ENCODE measurements at regions not wholly inside any gene's neighbourhood (a gene's known extent, or its start where the extent isn't known, plus 50 kb on each side); places are given as distances from the start of the nearest gene placed in this dataset.

- DNase-seq (ENCODE audit: low read depth), result no peak
- no peak overlapping the region for H3K4me3 ChIP-seq (ENCODE audit: low read length)
- no peak for TF ChIP-seq CTCF (conservative IDR thresholded peaks at IDR 0.05; ENCODE audit: low read length)
Observed at GRCh38 chr3:178193846-178194245, 342.4 kb upstream of the KCNMB2 start.

- TF ChIP-seq CTCF (conservative IDR thresholded peaks at IDR 0.05; ENCODE audit: low read length), result no peak
- no peak for DNase-seq (ENCODE audit: low read depth)
- H3K4me3 ChIP-seq (ENCODE audit: low read length), result no peak overlapping the region
Observed at GRCh38 chr3:178194539-178194938, 341.7 kb upstream of the KCNMB2 start.

- peak; percentile 68 for DNase-seq (ENCODE audit: low read depth)
- no peak for TF ChIP-seq CTCF (conservative IDR thresholded peaks at IDR 0.05; ENCODE audit: low read length)
Observed at GRCh38 chr3:178195824-178196223, 340.4 kb upstream of the KCNMB2 start.

GRCh38 chr3:178198329-178198728 is 337.9 kb upstream of the KCNMB2 start:
- H3K4me3 ChIP-seq (ENCODE audit: low read length), result no peak overlapping the region
- DNase-seq (ENCODE audit: low read depth), result peak; percentile 29
- TF ChIP-seq CTCF (conservative IDR thresholded peaks at IDR 0.05; ENCODE audit: low read length), result no peak

More at GRCh38 chr3:178195824-178196223, 340.4 kb upstream of the KCNMB2 start:
- no peak overlapping the region for H3K4me3 ChIP-seq (ENCODE audit: low read length)

GRCh38 chr3:178200316-178200715 is 335.9 kb upstream of the KCNMB2 start:
- TF ChIP-seq CTCF (conservative IDR thresholded peaks at IDR 0.05; ENCODE audit: low read length), result no peak
- no peak for DNase-seq (ENCODE audit: low read depth)
- H3K4me3 ChIP-seq (ENCODE audit: low read length), result no peak overlapping the region

- DNase-seq (ENCODE audit: low read depth), result no peak
- no peak for TF ChIP-seq CTCF (conservative IDR thresholded peaks at IDR 0.05; ENCODE audit: low read length)
- H3K4me3 ChIP-seq (ENCODE audit: low read length), result no peak overlapping the region
Observed at GRCh38 chr3:178201714-178202113, 334.5 kb upstream of the KCNMB2 start.

GRCh38 chr3:178202194-178202593 is 334.0 kb upstream of the KCNMB2 start:
- no peak overlapping the region for H3K4me3 ChIP-seq (ENCODE audit: low read length)
- TF ChIP-seq CTCF (conservative IDR thresholded peaks at IDR 0.05; ENCODE audit: low read length), result no peak
- no peak for DNase-seq (ENCODE audit: low read depth)

Data from AG10803 (cell line).